ENCODE measurements at regions not wholly inside any gene's neighbourhood (a gene's known extent, or its start where the extent isn't known, plus 50 kb on each side); places are given as distances from the start of the nearest gene placed in this dataset.

DNA sequence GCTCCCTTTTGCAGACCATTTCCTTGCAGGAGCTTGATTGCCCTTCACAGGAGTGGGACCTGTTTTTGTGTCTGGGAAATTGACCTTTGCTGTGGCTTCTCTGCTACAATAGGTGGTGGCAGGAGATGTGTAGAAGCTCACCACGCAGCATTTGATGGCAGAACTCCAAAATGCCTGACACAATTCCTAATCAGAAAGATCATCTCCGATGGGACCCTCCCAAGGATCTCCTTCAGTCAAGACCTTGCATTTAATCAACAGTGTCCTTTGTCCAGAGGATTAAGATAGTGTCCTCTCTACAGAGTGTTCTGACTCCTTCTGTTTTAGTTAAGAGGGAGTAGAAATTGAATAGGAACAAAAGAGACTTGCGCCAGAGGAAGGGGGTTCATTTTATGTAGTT is 83.6 kb upstream of the DDHD1 start:
- no peaks in the 10 kb centered on the region for H3K36me3 ChIP-seq (ENCODE audit: insufficient read depth, low read length)
- H3F3A ChIP-seq (ENCODE audit: insufficient read depth, low read length) = no peaks in the 10 kb centered on the region
- no peaks in the 10 kb centered on the region for H3K9me3 ChIP-seq (ENCODE audit: low read length)
- H3K27me3 ChIP-seq (ENCODE audit: insufficient read depth, low read length) = no peaks in the 10 kb centered on the region
- no peak overlapping the region for H3K4me3 ChIP-seq (ENCODE audit: low read depth, low read length, poor library complexity, severe bottlenecking)
- no peaks in the 10 kb centered on the region for H4K20me1 ChIP-seq (ENCODE audit: insufficient read depth, low read length)
- H3K4me1 ChIP-seq (ENCODE audit: insufficient read depth, low read length, severe bottlenecking) = no peaks in the 10 kb centered on the region
- no peaks in the 10 kb centered on the region for H3K9me2 ChIP-seq (ENCODE audit: low read depth, low read length)
- TF ChIP-seq, protein P1, sequence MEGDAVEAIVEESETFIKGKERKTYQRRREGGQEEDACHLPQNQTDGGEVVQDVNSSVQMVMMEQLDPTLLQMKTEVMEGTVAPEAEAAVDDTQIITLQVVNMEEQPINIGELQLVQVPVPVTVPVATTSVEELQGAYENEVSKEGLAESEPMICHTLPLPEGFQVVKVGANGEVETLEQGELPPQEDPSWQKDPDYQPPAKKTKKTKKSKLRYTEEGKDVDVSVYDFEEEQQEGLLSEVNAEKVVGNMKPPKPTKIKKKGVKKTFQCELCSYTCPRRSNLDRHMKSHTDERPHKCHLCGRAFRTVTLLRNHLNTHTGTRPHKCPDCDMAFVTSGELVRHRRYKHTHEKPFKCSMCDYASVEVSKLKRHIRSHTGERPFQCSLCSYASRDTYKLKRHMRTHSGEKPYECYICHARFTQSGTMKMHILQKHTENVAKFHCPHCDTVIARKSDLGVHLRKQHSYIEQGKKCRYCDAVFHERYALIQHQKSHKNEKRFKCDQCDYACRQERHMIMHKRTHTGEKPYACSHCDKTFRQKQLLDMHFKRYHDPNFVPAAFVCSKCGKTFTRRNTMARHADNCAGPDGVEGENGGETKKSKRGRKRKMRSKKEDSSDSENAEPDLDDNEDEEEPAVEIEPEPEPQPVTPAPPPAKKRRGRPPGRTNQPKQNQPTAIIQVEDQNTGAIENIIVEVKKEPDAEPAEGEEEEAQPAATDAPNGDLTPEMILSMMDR (IDR thresholded peaks at IDR 0.05; ENCODE audit: low read length) = no peak
- TF ChIP-seq EZH2 (IDR thresholded peaks at IDR 0.05; ENCODE audit: borderline replicate concordance, low read length) = no peak
- no peak overlapping the region for H3K27ac ChIP-seq (ENCODE audit: low read depth, low read length, poor library complexity, severe bottlenecking)
- H2AFZ ChIP-seq (ENCODE audit: low read length) = no peak overlapping the region
- H3K79me2 ChIP-seq (ENCODE audit: insufficient read depth, low read length) = no peaks in the 10 kb centered on the region
- H3K4me2 ChIP-seq (ENCODE audit: low read length) = no peak overlapping the region
- no peak overlapping the region for H3K9ac ChIP-seq (ENCODE audit: low read length)

DNA sequence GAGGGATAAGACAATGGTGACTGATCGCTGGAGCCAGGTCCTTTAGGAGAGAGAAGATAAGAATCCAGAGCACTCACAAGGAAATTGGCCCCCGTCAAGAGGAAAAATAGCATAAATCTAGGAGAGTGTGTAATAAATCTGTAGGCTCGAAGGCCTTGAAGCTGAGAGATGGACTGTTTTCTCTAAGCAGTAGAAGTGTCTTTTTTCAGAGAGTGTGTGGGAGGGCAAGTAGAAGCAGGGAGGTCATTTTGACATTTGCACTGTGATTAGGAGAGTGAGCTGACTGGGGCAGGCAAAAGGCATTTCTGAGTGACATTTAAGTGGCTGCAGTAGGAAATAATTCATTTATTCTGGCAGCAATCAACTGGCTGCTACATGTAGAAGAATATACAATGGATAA is 78.0 kb upstream of the DDHD1 start:
- TF ChIP-seq, protein P1 (IDR thresholded peaks at IDR 0.05; ENCODE audit: low read length) = no peak
- TF ChIP-seq EZH2 (IDR thresholded peaks at IDR 0.05; ENCODE audit: borderline replicate concordance, low read length) = no peak
- Histone ChIP-seq H3K27ac (ENCODE audit: low read depth, low read length, poor library complexity, severe bottlenecking) (no peak overlapping the region), H3K36me3 (ENCODE audit: insufficient read depth, low read length) (no peaks in the 10 kb centered on the region), H3K9ac (ENCODE audit: low read length) (no peak overlapping the region), H4K20me1 (ENCODE audit: insufficient read depth, low read length) (no peaks in the 10 kb centered on the region), H3K4me3 (ENCODE audit: low read depth, low read length, poor library complexity, severe bottlenecking) (no peak overlapping the region), H3K27me3 (ENCODE audit: insufficient read depth, low read length) (no peaks in the 10 kb centered on the region), H2AFZ (ENCODE audit: low read length) (no peak overlapping the region), H3K9me3 (ENCODE audit: low read length) (no peaks in the 10 kb centered on the region), H3K9me2 (ENCODE audit: low read depth, low read length) (no peaks in the 10 kb centered on the region), H3K4me2 (ENCODE audit: low read length) (no peak overlapping the region), H3K4me1 (ENCODE audit: insufficient read depth, low read length, severe bottlenecking) (no peaks in the 10 kb centered on the region), H3K79me2 (ENCODE audit: insufficient read depth, low read length) (no peaks in the 10 kb centered on the region), H3F3A (ENCODE audit: insufficient read depth, low read length) (no peaks in the 10 kb centered on the region)

DNA sequence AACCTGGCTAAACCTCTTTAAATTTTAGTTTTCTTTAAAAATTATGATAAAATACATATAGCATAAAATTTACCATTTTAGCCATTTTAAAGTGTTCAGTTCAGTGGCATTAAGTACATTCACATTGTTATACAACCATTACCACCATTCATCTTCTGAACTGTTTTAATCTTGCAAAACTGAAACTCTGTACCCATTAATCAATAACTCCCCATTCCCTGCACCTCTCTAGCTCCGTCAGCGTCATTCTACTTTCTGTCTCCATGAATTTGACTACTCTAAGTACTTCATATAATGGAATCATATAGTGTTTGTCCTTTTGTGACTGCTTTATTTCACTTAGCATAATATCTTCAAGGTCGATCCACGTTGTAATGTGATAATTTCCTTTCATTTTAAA is 75.8 kb upstream of the DDHD1 start:
- Histone ChIP-seq H3K9me2 (ENCODE audit: low read depth, low read length) (no peaks in the 10 kb centered on the region), H3K4me1 (ENCODE audit: insufficient read depth, low read length, severe bottlenecking) (no peaks in the 10 kb centered on the region), H3K36me3 (ENCODE audit: insufficient read depth, low read length) (no peaks in the 10 kb centered on the region), H4K20me1 (ENCODE audit: insufficient read depth, low read length) (no peaks in the 10 kb centered on the region), H3K9ac (ENCODE audit: low read length) (no peak overlapping the region), H3K27me3 (ENCODE audit: insufficient read depth, low read length) (no peaks in the 10 kb centered on the region), H3K4me2 (ENCODE audit: low read length) (no peak overlapping the region), H3K4me3 (ENCODE audit: low read depth, low read length, poor library complexity, severe bottlenecking) (no peak overlapping the region), H2AFZ (ENCODE audit: low read length) (no peak overlapping the region), H3K9me3 (ENCODE audit: low read length) (peaks cover 7% of the 10 kb centered on the region), H3K27ac (ENCODE audit: low read depth, low read length, poor library complexity, severe bottlenecking) (no peak overlapping the region), H3F3A (ENCODE audit: insufficient read depth, low read length) (no peaks in the 10 kb centered on the region), H3K79me2 (ENCODE audit: insufficient read depth, low read length) (no peaks in the 10 kb centered on the region)
- no peak for TF ChIP-seq EZH2 (IDR thresholded peaks at IDR 0.05; ENCODE audit: borderline replicate concordance, low read length)
- TF ChIP-seq, protein P1 (IDR thresholded peaks at IDR 0.05; ENCODE audit: low read length) = no peak
